ENCODE measurements at regions not wholly inside any gene's neighbourhood (a gene's known extent, or its start where the extent isn't known, plus 50 kb on each side); places are given as distances from the start of the nearest gene placed in this dataset.

DNA sequence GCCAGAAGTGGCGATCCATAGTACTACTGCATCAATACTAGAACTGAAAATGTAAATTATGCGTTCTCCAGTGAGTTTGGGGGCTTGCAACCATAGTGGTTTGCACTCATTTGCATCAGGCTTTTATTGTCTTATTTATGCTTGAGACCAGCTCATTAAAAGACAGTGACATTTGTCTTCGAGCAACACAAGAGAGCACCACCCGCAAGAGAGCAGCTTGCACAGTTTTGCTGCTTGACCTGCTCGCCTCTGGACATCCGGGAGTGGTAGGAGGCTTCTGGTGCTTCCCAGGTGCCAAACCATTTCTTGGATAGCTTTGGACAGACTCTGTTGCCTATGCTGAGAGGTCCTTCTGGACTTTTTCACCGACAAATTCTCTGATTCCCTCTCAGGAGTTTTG is 294.6 kb downstream of the MEX3B start:
- H3K27me3 Mint-ChIP-seq (ENCODE audit: insufficient read depth): no peaks in the 10 kb centered on the region
- Histone ChIP-seq H3K4me1 (ENCODE audit: control insufficient read depth, insufficient read depth, low read length) (peaks cover 10% of the 10 kb centered on the region), H3K9me3 (ENCODE audit: control insufficient read depth, low read length) (no peaks in the 10 kb centered on the region), H3K9ac (ENCODE audit: extremely low read depth, low read length, poor library complexity, severe bottlenecking) (no peak overlapping the region), H3K27me3 (ENCODE audit: control insufficient read depth, insufficient read depth, low read length, poor library complexity, severe bottlenecking) (no peaks in the 10 kb centered on the region), H3K36me3 (ENCODE audit: control insufficient read depth, insufficient read depth, low read length) (no peaks in the 10 kb centered on the region), H3K27ac (ENCODE audit: low read depth, low read length) (no peak overlapping the region), H3K4me3 (ENCODE audit: low read length) (no peak overlapping the region)
- no peak for DNase-seq
- peaks cover 44% of the 10 kb centered on the region for H3K4me1 Mint-ChIP-seq
- H3K27ac Mint-ChIP-seq: no peak overlapping the region
- peaks cover 3% of the 10 kb centered on the region for H3K36me3 Mint-ChIP-seq (ENCODE audit: low read depth)
- WGBS, 2 experiments (ENCODE audit: insufficient coverage in 1 of 2, insufficient read length in 1 of 2): 95 to 100% methylated on average over 7 of the region's 7 CpGs
- no peak overlapping the region for H3K4me3 Mint-ChIP-seq
- no peaks in the 10 kb centered on the region for H3K9me3 Mint-ChIP-seq
- TF ChIP-seq CTCF (conservative IDR thresholded peaks at IDR 0.05): no peak

- H3K36me3 ChIP-seq (ENCODE audit: control insufficient read depth, insufficient read depth, low read length): no peaks in the 10 kb centered on the region
- Mint-ChIP-seq H3K36me3 (ENCODE audit: low read depth) (peaks cover 3% of the 10 kb centered on the region), H3K27ac (no peak overlapping the region), H3K27me3 (ENCODE audit: insufficient read depth) (no peaks in the 10 kb centered on the region), H3K9me3 (no peaks in the 10 kb centered on the region), H3K4me1 (peaks cover 34% of the 10 kb centered on the region), H3K4me3 (no peak overlapping the region)
- H3K4me1 ChIP-seq (ENCODE audit: control insufficient read depth, insufficient read depth, low read length): peaks cover 10% of the 10 kb centered on the region
- no peaks in the 10 kb centered on the region for H3K27me3 ChIP-seq (ENCODE audit: control insufficient read depth, insufficient read depth, low read length, poor library complexity, severe bottlenecking)
- H3K9ac ChIP-seq (ENCODE audit: extremely low read depth, low read length, poor library complexity, severe bottlenecking): no peak overlapping the region
- H3K9me3 ChIP-seq (ENCODE audit: control insufficient read depth, low read length): no peaks in the 10 kb centered on the region
- no peak overlapping the region for H3K4me3 ChIP-seq (ENCODE audit: low read length)
- H3K27ac ChIP-seq (ENCODE audit: low read depth, low read length): no peak overlapping the region
- no peak for TF ChIP-seq CTCF (conservative IDR thresholded peaks at IDR 0.05)
- WGBS, 2 experiments (ENCODE audit: insufficient coverage in 1 of 2, insufficient read length in 1 of 2): 85 to 96% methylated on average over 16 to 26 of the region's 26 CpGs
- peak; percentile 38 for DNase-seq
Observed at GRCh38 chr15:81749716-81750375, 296.0 kb downstream of the MEX3B start.

DNA sequence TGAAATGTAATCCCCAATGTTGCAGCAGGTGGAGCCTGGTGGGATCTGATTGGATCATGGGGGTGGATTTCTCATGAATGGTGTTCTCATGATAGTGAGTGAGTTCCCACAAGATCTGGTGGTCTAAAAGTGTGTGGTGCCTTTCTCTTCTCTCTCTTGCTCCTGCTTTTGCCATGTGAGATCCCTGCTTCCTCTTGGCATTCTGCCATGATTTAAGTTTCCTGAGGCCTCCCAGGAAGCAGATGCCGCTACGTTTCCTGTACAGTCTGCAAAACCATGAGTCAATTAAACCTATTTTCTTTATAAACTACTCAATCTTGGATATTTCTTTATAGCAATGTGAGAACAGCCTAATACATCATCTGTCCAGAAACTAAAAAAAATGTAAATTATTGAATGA is 298.3 kb downstream of the MEX3B start:
- H3K4me1 ChIP-seq (ENCODE audit: control insufficient read depth, insufficient read depth, low read length): peaks cover 4% of the 10 kb centered on the region
- no peaks in the 10 kb centered on the region for H3K9me3 ChIP-seq (ENCODE audit: control insufficient read depth, low read length)
- H3K4me3 ChIP-seq (ENCODE audit: low read length): no peak overlapping the region
- no peaks in the 10 kb centered on the region for H3K9me3 Mint-ChIP-seq
- peaks cover 12% of the 10 kb centered on the region for H3K4me1 Mint-ChIP-seq
- no peaks in the 10 kb centered on the region for H3K27me3 ChIP-seq (ENCODE audit: control insufficient read depth, insufficient read depth, low read length, poor library complexity, severe bottlenecking)
- H3K36me3 ChIP-seq (ENCODE audit: control insufficient read depth, insufficient read depth, low read length): no peaks in the 10 kb centered on the region
- H3K9ac ChIP-seq (ENCODE audit: extremely low read depth, low read length, poor library complexity, severe bottlenecking): no peak overlapping the region
- 98 to 100% methylated on average over 2 of the region's 2 CpGs for WGBS, 2 experiments (ENCODE audit: insufficient coverage in 1 of 2, insufficient read length in 1 of 2)
- no peak overlapping the region for H3K27ac ChIP-seq (ENCODE audit: low read depth, low read length)
- no peak for DNase-seq
- no peak for TF ChIP-seq CTCF (conservative IDR thresholded peaks at IDR 0.05)
- no peak overlapping the region for H3K27ac Mint-ChIP-seq
- peaks cover 3% of the 10 kb centered on the region for H3K36me3 Mint-ChIP-seq (ENCODE audit: low read depth)
- no peak overlapping the region for H3K4me3 Mint-ChIP-seq
- no peaks in the 10 kb centered on the region for H3K27me3 Mint-ChIP-seq (ENCODE audit: insufficient read depth)

All from endodermal cell (in vitro differentiated cells).